ENCODE measurements at regions not wholly inside any gene's neighbourhood (a gene's known extent, or its start where the extent isn't known, plus 50 kb on each side); places are given as distances from the start of the nearest gene placed in this dataset.

DNA sequence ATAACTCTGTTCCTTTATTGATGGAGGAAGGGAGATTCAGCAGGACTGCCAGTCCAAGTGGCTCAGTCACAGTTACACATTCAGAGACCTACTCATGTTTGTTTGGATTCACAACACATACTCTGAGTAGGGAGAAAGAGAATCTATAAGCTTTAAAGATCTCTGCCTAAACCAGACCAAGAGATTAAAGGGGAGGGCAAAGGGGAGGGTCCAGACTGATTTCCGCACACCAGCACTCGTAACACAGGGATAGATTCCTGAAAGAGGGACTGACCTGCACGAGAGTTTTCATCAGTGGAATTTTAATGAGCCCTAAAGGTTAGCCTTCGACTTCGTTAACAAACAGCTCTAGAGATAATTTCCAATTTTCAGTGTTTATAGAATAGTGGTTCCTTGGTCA lies 71.7 kb upstream of the PMFBP1 start:
- Mint-ChIP-seq H3K4me3 (ENCODE audit: low read depth, unreplicated experiment) (no peak overlapping the region), H3K27me3 (ENCODE audit: unreplicated experiment) (no peaks in the 10 kb centered on the region), H3K9me3 (ENCODE audit: low read depth, unreplicated experiment) (no peaks in the 10 kb centered on the region), H3K36me3 (ENCODE audit: insufficient read depth, unreplicated experiment) (no peaks in the 10 kb centered on the region), H3K27ac (ENCODE audit: unreplicated experiment) (no peak overlapping the region), H3K4me1 (ENCODE audit: low read depth, unreplicated experiment) (no peaks in the 10 kb centered on the region)
- CTCF ChIA-PET = no interaction called here
- no peak for DNase-seq
- intact Hi-C loops (cut with micrococcal nuclease; ENCODE audit: unreplicated experiment) = loop anchor here (5.0 kb wide), 2 partner anchors 154 to 1634 kb away; no protein-coding TSS in a partner anchor
- BruUV-seq (replicated peaks) = no TSS peak
- TF ChIP-seq, protein P1, sequence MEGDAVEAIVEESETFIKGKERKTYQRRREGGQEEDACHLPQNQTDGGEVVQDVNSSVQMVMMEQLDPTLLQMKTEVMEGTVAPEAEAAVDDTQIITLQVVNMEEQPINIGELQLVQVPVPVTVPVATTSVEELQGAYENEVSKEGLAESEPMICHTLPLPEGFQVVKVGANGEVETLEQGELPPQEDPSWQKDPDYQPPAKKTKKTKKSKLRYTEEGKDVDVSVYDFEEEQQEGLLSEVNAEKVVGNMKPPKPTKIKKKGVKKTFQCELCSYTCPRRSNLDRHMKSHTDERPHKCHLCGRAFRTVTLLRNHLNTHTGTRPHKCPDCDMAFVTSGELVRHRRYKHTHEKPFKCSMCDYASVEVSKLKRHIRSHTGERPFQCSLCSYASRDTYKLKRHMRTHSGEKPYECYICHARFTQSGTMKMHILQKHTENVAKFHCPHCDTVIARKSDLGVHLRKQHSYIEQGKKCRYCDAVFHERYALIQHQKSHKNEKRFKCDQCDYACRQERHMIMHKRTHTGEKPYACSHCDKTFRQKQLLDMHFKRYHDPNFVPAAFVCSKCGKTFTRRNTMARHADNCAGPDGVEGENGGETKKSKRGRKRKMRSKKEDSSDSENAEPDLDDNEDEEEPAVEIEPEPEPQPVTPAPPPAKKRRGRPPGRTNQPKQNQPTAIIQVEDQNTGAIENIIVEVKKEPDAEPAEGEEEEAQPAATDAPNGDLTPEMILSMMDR (IDR thresholded peaks at IDR 0.05; ENCODE audit: unreplicated experiment) = no peak

DNA sequence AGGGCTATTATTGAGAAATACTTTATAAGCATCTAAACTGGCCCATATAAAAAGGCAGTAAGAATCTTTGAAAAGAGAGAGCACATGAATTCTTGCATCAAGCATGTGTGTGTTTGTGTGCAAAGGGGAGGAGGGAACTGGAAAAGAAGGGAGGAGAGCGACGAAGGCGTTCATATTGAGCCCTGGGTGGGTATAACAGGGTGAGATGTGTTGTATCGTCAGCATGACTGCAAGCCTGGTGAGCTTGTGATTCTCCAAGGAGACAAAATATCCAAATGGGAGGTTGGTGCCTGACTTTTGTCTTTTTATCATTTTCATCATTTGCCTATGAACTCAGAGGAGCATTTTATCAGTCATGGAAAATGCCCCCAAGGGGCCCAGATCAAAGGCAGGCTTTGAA lies 70.8 kb upstream of the PMFBP1 start:
- H3K36me3 Mint-ChIP-seq (ENCODE audit: insufficient read depth, unreplicated experiment) = no peaks in the 10 kb centered on the region
- CTCF ChIA-PET = interaction anchor here (0.7 to 1.9 kb wide), 2 partner anchors 224 to 241 kb away, joined by 4 to 10 read pairs; no protein-coding TSS in a partner anchor
- H3K4me1 Mint-ChIP-seq (ENCODE audit: low read depth, unreplicated experiment) = no peaks in the 10 kb centered on the region
- TF ChIP-seq, protein P1 (IDR thresholded peaks at IDR 0.05; ENCODE audit: unreplicated experiment) = no peak
- no peaks in the 10 kb centered on the region for H3K9me3 Mint-ChIP-seq (ENCODE audit: low read depth, unreplicated experiment)
- H3K4me3 Mint-ChIP-seq (ENCODE audit: low read depth, unreplicated experiment) = no peak overlapping the region
- H3K27me3 Mint-ChIP-seq (ENCODE audit: unreplicated experiment) = no peaks in the 10 kb centered on the region
- intact Hi-C loops (cut with micrococcal nuclease; ENCODE audit: unreplicated experiment) = loop anchor here (1.0 to 5.0 kb wide), 3 partner anchors 155 to 1635 kb away; no protein-coding TSS in a partner anchor
- H3K27ac Mint-ChIP-seq (ENCODE audit: unreplicated experiment) = no peak overlapping the region
- DNase-seq = no peak
- no TSS peak for BruUV-seq (replicated peaks)

DNA sequence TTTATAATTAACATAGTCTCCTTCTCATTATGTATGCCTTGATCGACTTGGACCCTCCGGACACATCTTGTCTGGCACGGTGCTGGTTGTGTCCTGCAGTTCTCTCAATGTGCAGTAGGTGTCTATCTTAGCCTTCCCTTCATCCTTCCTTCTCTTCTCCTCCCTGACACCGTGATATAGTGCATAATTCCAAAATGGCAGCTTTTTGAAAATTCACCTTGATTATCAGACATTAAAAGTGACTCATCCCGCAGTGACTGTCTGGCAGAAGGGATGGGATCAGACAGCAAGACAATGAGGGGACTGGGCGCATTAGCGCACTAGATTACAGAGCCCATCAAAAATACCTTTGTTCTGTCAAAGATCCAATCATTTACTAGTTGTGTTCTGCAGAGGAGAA lies 70.0 kb upstream of the PMFBP1 start:
- Mint-ChIP-seq H3K36me3 (ENCODE audit: insufficient read depth, unreplicated experiment) (no peaks in the 10 kb centered on the region), H3K27ac (ENCODE audit: unreplicated experiment) (no peak overlapping the region), H3K4me3 (ENCODE audit: low read depth, unreplicated experiment) (no peak overlapping the region), H3K9me3 (ENCODE audit: low read depth, unreplicated experiment) (no peaks in the 10 kb centered on the region), H3K27me3 (ENCODE audit: unreplicated experiment) (no peaks in the 10 kb centered on the region), H3K4me1 (ENCODE audit: low read depth, unreplicated experiment) (no peaks in the 10 kb centered on the region)
- no TSS peak for BruUV-seq (replicated peaks)
- CTCF ChIA-PET = interaction anchor here (0.6 to 1.9 kb wide), 4 partner anchors 117 to 1409 kb away, joined by 3 to 10 read pairs (median 6); no protein-coding TSS in a partner anchor
- DNase-seq = peak; percentile 56
- intact Hi-C loops (cut with micrococcal nuclease; ENCODE audit: unreplicated experiment) = loop anchor here (1.0 to 5.0 kb wide), 3 partner anchors 155 to 1635 kb away; no protein-coding TSS in a partner anchor
- TF ChIP-seq, protein P1 (IDR thresholded peaks at IDR 0.05; ENCODE audit: unreplicated experiment) = peak; percentile 77

DNA sequence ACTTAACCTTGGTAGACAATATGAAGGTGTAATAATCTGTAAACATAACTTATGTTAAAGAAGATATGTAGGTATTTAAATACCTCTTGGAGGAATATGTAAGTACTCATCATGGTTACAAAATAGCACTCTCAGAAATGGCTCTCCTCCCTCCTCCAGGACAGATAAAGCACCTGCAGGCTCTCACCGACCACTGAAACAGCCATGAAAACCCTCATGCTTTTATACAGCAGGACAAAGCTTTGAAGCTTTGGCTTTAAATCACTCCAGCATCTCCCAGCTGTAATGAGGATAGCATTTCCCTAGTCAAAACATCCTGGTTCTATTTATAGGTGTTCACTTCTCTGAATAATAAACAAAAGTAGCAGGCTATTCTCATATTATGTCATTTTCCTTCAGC lies 69.1 kb upstream of the PMFBP1 start:
- CTCF ChIA-PET = interaction anchor here (1.9 kb wide), 1 partner anchor 226 kb away, joined by 10 read pairs; no protein-coding TSS in a partner anchor
- no peaks in the 10 kb centered on the region for H3K27me3 Mint-ChIP-seq (ENCODE audit: unreplicated experiment)

More for the DNA sequence above, 69.1 kb upstream of the PMFBP1 start:
- no peaks in the 10 kb centered on the region for H3K4me1 Mint-ChIP-seq (ENCODE audit: low read depth, unreplicated experiment)
- no peak overlapping the region for H3K27ac Mint-ChIP-seq (ENCODE audit: unreplicated experiment)
- intact Hi-C loops (cut with micrococcal nuclease; ENCODE audit: unreplicated experiment) = loop anchor here (5.0 kb wide), 2 partner anchors 156 to 1636 kb away; no protein-coding TSS in a partner anchor
- no peaks in the 10 kb centered on the region for H3K36me3 Mint-ChIP-seq (ENCODE audit: insufficient read depth, unreplicated experiment)
- DNase-seq = no peak
- no peak overlapping the region for H3K4me3 Mint-ChIP-seq (ENCODE audit: low read depth, unreplicated experiment)
- BruUV-seq (replicated peaks) = no TSS peak
- H3K9me3 Mint-ChIP-seq (ENCODE audit: low read depth, unreplicated experiment) = no peaks in the 10 kb centered on the region
- TF ChIP-seq, protein P1 (IDR thresholded peaks at IDR 0.05; ENCODE audit: unreplicated experiment) = no peak
